Kidney capillary endothelial cell (primary cell): ENCODE measurements at regions not wholly inside any gene's neighbourhood (a gene's known extent, or its start where the extent isn't known, plus 50 kb on each side); places are given as distances from the start of the nearest gene placed in this dataset.

ENCODE experiments used
- DNase-seq: peaks from one replicate; pipeline ENCODE4 v3.0.0-alpha.2; 2018; ENCODE audit warnings: low spot score

GRCh38 chr3:150216866-150217600 is 191.1 kb upstream of the TSC22D2 start:
- no peak for DNase-seq

DNA sequence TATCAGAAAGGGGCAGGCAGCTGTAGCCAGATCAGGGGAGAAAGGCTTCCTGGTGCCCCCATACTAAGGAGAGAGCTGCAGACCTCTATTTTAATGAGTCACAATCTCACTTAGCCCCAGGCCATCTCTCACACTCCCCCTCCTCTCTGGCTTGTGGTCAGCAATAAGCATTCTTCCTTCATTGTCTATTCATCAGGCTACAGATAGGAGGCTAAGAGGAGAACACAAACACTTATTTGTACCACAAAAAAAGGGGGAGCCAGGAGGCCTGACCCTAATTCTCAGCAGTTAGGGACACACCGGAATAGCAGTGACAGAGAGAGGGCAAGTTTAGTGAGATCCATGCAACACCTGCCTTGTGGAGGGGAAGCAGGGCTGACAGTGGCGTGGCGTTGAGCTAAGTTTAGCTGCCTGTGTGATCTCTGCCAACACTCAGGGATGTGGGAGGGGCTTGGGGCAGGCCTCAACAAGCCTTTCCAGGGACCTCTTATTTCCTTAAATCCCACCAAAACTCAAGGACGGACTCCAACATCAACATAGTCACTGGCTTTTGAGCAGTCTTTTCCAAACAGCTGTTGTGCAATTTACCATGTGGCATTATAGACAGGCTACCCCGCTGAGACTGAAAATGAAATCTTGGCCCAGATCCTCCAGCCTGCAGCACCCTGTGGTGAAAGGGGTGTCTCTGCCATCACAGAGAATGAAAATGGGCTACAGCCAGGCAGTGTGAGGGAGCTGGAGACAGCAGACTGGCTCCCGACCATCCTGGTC is 191.9 kb upstream of the TSC22D2 start:
- no peak for DNase-seq

DNA sequence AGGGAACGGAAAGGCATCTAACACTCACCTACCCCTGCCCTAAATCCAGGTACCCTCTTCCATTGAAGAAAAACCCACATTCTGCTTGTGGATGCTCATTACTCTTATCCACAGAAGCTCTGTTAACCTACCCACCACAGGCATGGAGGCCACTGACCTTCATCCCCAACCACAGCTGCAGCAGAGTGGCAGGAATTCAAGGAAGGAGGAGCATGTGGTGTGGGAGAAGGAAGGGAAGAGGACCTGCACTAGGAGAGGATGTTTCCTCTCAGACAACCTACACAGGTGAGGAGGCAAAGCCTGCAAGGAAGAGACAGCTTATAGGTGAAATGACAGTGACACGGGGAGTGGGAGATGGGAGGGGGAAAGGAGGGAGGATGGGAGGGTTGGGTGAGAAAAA is 192.5 kb upstream of the TSC22D2 start:
- DNase-seq: no peak

- no peak for DNase-seq
Observed at GRCh38 chr3:150213577-150213976, 194.5 kb upstream of the TSC22D2 start.

DNA sequence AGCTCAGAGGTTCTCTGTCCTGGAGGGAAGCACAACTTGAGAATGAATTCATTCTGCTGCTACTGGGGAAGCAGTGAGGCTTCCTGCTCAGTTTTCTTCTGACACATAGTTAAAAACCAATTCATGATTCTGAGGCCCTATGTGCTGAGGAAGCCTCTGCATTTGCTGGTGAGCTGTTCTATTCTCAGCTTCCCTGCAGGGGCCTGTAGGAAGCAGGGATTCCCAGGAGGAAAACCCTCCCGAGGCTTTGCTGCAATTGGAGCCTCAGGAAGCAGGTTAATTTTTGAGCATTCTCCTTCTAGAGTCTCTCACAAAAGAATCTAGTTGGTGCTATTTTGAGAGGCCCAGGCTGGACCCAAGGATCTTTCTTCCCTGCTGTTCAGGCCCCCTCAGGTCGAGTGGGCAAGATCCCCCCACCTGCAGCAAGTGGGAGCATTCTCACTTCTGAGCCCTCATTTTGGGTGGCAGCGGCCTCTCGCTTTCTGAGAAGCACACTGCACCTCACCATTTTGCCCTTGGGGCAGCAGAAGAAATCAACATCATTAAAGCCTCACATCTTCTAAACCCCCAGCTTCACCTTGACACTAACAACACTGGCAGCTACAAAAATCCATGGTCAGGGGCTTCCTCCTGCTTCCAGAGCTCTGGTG is 197.5 kb upstream of the TSC22D2 start:
- no peak for DNase-seq

GRCh38 chr3:150203273-150203672 is 204.8 kb upstream of the TSC22D2 start:
- no peak for DNase-seq

- DNase-seq: no peak
Observed at GRCh38 chr3:150202711-150203110, 205.4 kb upstream of the TSC22D2 start.

DNA sequence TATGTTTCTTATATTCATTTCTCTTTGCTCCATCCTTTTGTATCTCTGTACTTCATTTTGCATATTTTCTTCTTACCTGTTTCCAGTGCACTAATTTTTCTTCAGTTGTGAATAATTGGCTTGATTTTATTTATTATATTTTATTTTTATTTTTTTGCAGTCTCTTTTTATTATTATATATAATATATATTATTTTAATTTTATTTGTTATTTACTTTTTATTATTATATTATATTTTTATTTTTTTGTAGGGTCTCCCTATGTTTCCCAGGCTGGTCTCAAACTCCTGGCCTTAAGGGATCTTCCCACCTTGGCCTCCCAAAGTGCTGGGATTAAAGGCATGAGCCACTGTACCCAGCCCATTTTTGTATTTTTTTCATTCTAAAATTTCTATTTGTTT is 213.1 kb upstream of the TSC22D2 start:
- no peak for DNase-seq

GRCh38 chr3:150194513-150194912 is 213.6 kb upstream of the TSC22D2 start:
- DNase-seq: no peak

- DNase-seq: peak; percentile 21
Observed at GRCh38 chr3:150184426-150185071, 213.9 kb upstream of the PFN2 start.

GRCh38 chr3:150183678-150184425 is 213.2 kb upstream of the PFN2 start:
- peak; percentile 65 for DNase-seq

DNA sequence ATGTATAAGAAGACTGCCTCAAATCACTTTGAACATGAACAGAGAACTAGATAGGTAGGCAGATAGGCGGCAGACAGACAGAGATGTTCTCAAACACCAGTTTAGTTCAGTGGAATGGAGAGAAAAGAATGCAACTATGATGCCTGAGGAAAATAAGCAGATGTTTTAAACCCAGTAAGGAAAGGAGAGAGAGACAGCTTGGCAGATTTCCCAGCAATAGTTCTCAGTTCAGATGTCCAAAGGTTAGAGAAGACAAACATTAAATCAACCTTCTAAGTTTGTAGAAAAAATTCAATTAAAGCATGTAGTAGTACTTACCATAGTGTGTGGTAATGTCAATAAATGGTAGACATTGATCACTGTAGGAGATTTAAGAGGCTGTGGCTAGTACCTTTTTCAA is 209.6 kb upstream of the PFN2 start:
- DNase-seq: no peak

DNA sequence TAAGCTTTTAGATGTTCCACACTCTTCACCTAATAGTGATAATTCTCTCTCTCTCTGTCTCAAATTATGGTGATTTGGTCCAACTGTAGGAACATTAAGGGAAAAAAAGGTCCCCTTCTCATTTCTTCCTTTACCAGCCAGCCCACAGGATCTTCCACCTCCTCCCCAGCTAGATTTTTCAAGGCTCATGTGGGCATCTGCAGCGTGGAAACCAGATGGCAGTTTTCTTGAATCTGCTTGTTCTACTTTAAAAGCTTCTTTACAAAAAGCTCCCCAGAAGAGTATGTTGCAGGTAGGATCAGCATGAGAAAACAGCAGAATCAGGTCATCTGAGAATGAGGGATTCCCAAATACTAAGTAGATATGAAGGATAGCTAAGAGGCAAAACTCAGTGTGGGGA is 208.6 kb upstream of the PFN2 start:
- no peak for DNase-seq

GRCh38 chr3:150177673-150178381 is 207.1 kb upstream of the PFN2 start:
- DNase-seq: peak; percentile 14

DNA sequence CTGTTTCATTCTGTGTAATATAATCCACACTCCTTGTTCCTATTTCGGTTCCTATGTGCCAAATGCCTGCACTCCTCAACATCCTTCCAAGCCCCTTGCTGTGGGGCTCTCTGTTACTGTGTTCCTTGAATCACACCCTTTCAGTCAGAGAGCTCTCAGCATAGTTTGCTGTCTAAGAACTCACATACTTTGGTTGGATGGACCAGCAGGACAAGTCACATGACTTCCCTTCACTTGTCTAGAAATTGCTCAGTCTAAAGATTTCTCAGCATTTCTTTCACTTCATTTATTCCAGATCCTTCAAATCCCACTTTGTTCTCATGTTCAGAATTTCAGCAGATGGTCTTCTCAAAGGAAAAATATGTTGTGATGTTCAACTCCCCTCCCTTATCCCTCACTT is 203.5 kb upstream of the PFN2 start:
- no peak for DNase-seq

- no peak for DNase-seq
Observed at GRCh38 chr3:150172356-150172755, 201.7 kb upstream of the PFN2 start.

DNA sequence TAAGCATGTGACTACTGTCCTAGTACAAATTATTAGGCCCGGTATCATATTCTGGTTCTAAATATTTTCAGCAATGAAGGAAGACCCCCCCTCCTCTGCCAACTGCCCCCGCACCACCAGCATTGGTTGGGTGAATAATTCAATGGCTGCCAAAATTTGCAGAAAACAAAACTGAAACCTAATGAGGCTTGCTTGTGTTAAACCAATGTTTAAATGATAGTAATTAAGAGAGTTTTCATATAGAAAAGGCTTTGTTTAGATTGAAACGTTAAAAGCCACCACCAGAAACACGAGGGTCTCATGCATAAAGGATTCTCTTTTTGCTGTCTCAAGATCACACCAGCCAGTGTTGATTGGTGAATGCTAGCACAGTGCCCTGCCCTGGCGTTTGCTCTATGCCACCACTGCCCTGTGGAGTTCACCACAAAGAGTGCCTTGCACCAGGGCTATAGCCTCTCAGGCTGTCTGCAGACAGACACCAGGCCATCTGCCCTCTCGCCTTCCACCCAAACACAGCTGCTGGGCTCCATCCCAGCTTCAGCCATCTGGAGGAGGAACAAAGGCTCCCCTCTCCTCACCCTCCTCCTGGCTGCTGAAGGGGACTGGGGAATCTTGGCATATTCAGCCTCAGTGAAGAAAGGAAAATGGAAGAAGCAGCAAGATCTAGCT is 200.3 kb upstream of the PFN2 start:
- DNase-seq: no peak

- DNase-seq: no peak
Observed at GRCh38 chr3:150169330-150169940, 198.7 kb upstream of the PFN2 start.

DNA sequence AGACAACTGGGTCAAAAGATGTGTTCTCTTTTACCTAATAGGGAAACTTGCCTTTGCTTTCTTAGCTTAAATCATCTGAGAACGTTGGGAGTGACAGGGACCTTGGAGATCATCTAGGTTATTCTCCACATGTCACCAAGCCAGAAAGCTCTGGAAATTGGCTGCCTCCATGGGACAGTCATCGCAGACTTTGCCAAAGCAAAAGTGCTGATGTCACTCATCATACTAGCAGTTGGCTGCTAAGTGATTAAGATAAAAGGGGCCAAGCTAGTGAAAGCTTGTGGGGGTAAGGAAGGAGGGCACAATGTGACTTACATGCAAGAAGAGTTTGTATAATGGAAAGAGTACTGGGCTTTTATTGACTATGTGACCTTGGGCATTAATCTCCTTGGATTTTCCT is 198.0 kb upstream of the PFN2 start:
- no peak for DNase-seq

DNA sequence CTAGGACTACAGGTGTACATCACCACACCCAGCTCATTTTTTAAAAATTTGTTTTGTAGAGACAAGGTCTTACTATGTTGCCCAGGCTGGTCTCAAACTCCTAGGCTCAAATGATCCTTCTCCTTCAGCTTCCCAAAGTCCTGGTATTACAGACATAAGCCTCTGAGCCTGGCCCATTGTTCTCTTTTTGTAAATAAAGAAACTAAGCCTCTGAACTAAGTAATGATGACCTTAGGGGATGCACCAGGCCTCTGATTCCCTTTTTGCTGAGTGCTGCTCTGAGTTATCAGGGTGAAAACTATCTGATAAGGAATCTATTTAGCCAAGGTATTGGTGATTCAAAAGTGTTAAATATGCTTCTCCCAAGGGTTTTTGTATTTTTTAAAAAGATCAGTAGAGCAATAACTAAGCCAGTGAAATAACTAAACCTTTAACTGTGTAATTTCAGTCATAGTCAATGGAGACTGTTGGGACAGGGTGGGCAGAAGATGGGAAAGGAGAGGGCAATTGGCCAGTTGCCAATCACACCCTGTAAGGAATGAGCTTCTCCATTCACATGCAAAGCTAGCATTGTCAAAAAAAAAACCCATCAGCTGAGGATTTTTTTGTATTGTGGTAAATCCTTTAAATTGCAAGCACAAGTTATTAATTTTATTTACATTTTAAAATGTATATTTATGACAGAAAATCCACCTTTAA is 194.8 kb upstream of the PFN2 start:
- DNase-seq: no peak
